Ureter (tissue), 1 donor: ENCODE measurements at regions not wholly inside any gene's neighbourhood (a gene's known extent, or its start where the extent isn't known, plus 50 kb on each side); places are given as distances from the start of the nearest gene placed in this dataset.
"Not testable (repeated sequence)": the region's sequence is repeated elsewhere in the genome, so short reads cannot be mapped to it uniquely, and the experiment has no call there.

Experiments
- DNase-seq: peaks from one replicate; pipeline ENCODE4 v3.0.0-alpha.2; 2020; ENCODE audit warnings: low spot score
- donor health status: DM: yes; HTN: yes; CAD: no.

DNA sequence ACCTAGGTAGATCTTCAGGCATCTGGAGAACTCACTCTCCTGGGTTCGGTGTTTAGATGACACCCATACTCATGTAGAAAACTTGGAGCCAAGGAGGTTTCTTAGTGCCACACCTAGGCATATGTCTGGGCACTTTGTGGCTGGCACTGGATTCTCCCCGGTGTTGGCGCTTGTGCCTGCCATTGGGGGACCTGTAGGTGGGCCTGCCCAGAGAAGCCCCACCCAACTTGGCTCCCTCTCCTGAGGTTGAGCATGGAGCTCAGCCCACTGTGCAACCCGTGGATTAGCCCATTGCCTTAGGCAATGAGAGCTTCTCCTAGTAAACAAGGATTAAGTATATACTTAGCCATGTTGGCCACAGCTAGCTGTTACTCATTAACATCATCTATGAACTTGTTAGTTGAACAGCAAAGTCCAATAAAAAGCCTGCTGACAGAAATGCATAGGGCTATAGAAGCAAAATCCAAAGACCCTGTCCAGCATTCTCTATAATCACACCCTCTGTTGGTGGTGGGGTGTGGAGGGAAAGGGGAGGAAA lies 335.5 kb upstream of the CHORDC1 start:
- DNase-seq: no peak

DNA sequence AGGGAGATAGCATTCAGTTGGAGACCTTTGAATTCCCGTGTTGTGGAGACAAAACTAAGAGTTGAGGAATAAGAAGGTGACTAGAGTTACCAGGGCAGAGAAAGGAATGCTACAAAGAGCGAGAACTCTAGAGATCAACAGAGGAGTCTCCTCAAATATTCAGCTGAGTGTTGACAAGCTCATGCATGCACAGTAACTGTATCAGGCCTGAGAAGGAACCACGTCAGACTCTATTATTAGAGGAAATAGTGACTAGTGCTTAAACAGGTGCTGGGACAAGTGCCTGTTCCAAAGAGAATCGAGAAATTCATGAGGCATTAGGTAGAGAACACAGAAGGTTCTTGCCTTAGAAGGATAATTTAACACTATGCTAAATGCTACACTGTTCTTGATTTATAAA lies 333.8 kb upstream of the CHORDC1 start:
- DNase-seq: no peak

DNA sequence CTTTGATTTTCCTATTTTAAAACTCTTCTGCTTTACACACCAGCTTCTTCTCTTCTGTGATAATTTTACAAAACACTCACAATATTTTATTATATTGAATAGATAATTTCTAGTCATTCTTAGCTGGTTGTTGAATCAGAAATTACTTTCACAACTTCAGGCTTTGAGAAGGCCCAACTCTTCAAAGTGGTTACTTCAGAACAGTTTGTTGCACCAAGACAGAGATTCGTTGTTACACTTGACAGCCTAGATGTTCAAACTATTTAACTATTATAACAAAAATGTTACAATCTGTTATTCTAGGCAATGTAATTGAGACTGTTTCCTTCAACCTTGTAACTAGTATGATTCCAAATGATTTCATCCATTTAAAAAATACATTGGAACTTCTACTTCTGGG lies 333.2 kb upstream of the CHORDC1 start:
- no peak for DNase-seq

DNA sequence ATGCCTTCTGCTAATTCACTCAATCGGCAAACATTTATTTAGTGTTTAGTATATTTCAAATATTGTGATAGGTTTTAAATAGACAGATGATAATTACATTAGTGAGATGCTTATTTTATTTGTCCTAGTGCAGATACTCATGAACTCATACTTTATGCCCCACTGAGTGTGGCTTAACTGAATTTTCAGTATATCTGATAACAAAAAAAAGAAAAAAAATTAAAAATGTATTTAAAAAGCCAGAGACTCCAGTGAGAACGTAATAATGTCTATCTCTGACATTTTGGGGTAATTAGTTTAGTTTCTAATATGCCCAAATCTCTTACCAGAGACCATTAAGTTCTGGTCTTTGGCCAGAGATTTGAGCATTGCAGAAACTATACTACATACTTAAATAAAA lies 332.6 kb upstream of the CHORDC1 start:
- DNase-seq: no peak

GRCh38 chr11:90542092-90542491 lies 319.2 kb upstream of the CHORDC1 start:
- no peak for DNase-seq

DNA sequence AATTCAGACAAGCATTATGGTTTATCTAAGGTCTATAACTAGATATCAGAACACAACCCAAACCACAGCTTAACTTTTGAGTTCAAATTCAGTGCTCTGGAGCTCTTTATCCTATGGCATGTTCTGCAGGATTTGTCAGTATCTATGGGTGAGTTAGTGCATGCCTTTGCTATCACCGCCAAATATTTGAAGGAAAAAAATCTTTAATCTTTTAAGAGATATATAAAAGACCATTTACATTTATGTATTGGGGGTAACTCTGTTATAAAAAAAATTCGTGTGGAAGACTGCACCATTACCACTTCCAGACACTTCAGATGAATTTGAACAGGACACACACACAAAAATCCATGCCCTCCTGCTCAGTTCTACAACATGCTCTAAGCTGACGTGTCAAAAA lies 313.5 kb upstream of the CHORDC1 start:
- no peak for DNase-seq

DNA sequence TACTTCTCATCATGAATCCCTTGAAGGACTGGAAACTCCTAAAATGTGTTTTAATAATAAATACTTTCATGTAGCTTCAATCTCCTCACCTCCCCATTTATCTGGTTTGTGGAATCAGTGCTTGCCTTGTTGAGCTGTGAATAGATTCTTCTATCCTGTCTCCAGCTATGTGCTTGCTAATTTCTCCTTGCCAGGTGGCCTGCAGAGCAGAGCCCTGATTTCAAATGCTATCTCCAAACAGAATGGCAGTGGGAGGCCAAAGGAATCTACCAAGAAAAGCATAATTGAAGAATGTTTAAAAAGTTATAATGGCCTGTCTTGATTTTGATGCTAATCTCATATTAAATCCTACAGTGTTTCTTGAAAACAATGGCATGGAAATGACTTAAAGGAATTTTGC lies 309.3 kb upstream of the CHORDC1 start:
- DNase-seq: no peak

DNA sequence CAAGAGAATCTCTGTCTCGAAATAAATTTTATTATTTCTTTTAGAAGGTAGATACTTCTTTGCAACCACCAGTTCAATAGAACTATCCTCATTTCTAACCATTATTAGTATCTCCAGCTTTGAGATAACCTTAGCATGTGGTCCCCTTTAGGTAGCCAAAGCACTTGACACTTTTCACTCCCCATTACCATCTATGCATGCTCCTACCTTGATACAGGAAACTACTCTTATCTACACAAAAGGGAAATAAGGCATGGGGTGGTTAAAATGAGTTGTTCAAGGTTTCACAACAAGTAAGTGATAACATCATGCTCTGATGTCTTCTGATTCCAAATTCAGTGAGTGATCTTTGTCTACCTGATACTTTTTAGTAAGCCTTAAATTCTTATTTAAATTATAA lies 308.2 kb upstream of the CHORDC1 start:
- DNase-seq: no peak

- no peak for DNase-seq
These were observed 303.1 kb upstream of the CHORDC1 start for GRCh38 chr11:90525962-90526361.

DNA sequence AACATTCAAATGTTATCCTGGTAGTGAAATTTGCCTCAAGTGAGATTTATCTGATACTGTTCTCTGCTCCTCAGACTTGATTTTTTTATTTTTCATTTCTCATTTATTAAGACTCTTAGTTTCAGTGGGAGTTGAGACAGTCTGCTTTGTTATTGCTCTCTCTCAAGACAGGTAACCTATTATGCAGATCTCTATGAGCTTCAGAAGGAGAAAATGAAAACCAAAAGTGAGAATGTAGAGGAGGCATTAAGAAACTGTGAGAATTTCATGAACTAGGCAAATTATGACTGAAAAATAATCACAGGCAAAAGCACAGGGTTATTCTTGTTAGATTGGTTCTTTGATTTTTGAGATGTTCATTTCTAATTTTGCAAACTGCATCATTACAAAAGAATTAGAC lies 290.0 kb upstream of the CHORDC1 start:
- DNase-seq: no peak

- DNase-seq: no peak
These were observed 288.0 kb upstream of the CHORDC1 start for GRCh38 chr11:90510839-90511238.

DNA sequence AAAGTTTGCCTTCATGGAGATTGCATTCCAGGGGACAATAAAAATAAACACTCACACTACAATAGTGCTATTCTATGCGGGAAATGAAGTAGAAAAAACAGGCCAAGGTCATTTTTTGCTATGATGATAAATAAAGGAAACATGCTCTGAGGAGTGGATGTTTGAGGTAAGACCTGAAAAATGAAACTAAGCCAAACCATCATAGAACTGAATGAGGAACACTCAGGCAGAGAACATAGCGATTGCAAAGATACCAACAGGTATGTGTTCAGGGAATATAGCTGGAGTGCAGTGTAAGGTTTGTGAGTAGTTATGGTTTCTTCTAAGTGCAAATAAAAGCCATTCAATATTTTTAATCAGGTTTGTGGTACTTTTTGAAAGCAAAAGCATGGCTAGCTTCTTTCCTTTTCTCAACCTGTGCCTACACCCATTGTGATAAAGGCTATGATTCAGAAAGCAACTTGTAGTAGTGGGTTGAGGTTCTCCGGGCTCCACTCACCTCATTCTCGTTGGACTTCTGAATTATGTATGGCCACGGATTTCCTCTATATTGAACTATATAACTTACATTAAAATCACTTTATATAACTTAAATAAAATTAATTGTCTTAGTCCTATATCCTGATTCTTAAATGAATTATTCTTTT lies 278.2 kb upstream of the CHORDC1 start:
- no peak for DNase-seq

GRCh38 chr11:90496722-90497121 lies 273.9 kb upstream of the CHORDC1 start:
- no peak for DNase-seq

GRCh38 chr11:90493379-90493778 lies 270.5 kb upstream of the CHORDC1 start:
- no peak for DNase-seq

- DNase-seq: no peak
These were observed 268.6 kb upstream of the CHORDC1 start for GRCh38 chr11:90491466-90491865.

- DNase-seq: no peak
These were observed 253.7 kb upstream of the CHORDC1 start for GRCh38 chr11:90476442-90477007.

DNA sequence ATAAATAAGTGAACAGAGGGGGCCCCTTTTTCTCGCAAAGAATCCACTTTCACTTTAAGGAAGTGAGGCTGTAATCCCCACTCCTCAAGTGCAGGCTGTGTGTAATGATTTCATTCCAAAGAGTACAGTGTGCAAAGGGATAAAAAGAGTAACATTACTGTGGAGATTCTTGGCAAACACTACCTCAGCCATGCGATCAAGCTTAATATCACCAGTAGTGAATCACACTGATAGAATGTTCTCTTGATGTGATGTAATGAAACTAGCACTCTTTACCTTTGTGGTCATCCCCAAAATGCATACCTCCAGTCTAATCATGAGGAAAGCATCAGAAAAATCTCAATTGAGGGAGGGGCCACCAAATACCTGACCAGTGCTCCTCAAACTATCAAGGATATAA lies 246.1 kb upstream of the CHORDC1 start:
- DNase-seq: no peak

DNA sequence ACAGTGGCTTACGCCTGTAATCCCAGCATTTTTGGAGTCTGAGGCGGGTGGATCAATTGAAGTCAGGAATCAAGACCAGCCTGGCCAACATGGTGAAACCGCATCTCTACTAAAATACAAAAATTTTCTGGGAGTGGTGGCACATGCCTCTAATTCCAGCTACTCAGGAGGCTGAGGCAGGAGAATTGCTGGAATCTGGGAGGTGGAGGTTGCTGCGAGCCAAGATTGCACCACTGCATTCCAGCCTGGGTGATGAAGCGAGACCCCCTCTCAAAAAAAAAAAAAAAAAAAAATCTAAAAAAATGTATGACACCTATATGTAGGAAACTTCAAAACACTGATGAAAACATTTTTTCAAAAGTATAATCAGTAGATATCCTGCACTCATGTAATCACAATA lies 242.7 kb upstream of the CHORDC1 start:
- DNase-seq: no peak

- DNase-seq: not testable (repeated sequence)
These were observed 232.6 kb upstream of the CHORDC1 start for GRCh38 chr11:90455347-90455920.

GRCh38 chr11:90453525-90453924 lies 230.7 kb upstream of the CHORDC1 start:
- no peak for DNase-seq

DNA sequence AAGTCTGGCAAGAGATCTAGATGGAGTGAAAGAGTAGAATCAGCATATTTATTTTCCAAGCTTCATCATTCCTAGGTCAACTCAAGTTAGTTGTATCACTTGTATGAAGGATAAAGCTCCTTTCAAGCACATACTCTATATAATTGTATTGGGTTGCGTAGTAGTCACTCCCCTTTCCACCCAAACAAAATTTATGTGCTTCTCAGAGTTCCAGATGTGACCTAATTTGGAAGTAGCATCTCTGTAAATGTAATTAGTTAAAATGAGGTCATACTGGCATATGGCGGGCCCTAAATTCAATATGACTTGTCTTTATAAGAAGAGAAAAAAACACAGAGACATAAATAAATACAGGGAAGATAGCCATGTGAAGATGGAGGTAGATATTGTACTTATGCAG lies 226.8 kb upstream of the CHORDC1 start:
- no peak for DNase-seq

GRCh38 chr11:90448256-90448655 lies 225.4 kb upstream of the CHORDC1 start:
- DNase-seq: no peak

- no peak for DNase-seq
These were observed 224.8 kb upstream of the CHORDC1 start for GRCh38 chr11:90447618-90448017.

- no peak for DNase-seq
These were observed 223.4 kb upstream of the CHORDC1 start for GRCh38 chr11:90446207-90446606.
